GM12878 (cell line): ENCODE measurements at regions not wholly inside any gene's neighbourhood (a gene's known extent, or its start where the extent isn't known, plus 50 kb on each side); places are given as distances from the start of the nearest gene placed in this dataset.

Source experiments
- POLR2A ChIP-seq: IDR thresholded peaks from 2 replicates; pipeline ENCODE4 v1.6.1; 2011; ENCODE audit warnings: low read depth, mild to moderate bottlenecking, low read length
- PRDM15 ChIP-seq: fragments of 450-650 bp; formaldehyde crosslinking; IDR thresholded peaks from 2 replicates; pipeline ENCODE4 v1.4.0; 2020; ENCODE audit warnings: mild to moderate bottlenecking, moderate library complexity
- SREBF1 ChIP-seq: IDR thresholded peaks from 2 replicates; pipeline ENCODE4 v1.6.1; 2012; ENCODE audit warnings: mild to moderate bottlenecking, low read length
- TF ChIP-seq, protein P1 (sequence below): fragments of 450-650 bp; formaldehyde crosslinking; IDR thresholded peaks from 2 replicates; pipeline ENCODE4 v1.4.0; 2022; ENCODE audit warnings: mild to moderate bottlenecking, moderate library complexity
- TF ChIP-seq, protein P2 (sequence below): fragments of 450-650 bp; IDR thresholded peaks from 2 replicates; pipeline ENCODE4 v1.6.1; 2018; ENCODE audit warnings: borderline replicate concordance, mild to moderate bottlenecking; ENCODE audit not compliant: partially characterized antibody

- TF ChIP-seq, protein P1, sequence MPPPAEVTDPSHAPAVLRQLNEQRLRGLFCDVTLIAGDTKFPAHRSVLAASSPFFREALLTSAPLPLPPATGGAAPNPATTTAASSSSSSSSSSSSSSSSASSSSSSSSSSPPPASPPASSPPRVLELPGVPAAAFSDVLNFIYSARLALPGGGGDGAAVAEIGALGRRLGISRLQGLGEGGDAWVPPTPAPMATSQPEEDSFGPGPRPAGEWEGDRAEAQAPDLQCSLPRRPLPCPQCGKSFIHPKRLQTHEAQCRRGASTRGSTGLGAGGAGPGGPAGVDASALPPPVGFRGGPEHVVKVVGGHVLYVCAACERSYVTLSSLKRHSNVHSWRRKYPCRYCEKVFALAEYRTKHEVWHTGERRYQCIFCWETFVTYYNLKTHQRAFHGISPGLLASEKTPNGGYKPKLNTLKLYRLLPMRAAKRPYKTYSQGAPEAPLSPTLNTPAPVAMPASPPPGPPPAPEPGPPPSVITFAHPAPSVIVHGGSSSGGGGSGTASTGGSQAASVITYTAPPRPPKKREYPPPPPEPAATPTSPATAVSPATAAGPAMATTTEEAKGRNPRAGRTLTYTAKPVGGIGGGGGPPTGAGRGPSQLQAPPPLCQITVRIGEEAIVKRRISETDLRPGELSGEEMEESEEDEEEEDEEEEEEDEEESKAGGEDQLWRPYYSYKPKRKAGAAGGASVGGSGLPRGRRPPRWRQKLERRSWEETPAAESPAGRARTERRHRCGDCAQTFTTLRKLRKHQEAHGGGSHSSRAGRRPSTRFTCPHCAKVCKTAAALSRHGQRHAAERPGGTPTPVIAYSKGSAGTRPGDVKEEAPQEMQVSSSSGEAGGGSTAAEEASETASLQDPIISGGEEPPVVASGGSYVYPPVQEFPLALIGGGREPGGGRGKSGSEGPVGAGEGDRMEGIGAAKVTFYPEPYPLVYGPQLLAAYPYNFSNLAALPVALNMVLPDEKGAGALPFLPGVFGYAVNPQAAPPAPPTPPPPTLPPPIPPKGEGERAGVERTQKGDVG (CRISPR knock-in tag): no peak
- TF ChIP-seq POLR2A: no peak
- TF ChIP-seq, protein P2, sequence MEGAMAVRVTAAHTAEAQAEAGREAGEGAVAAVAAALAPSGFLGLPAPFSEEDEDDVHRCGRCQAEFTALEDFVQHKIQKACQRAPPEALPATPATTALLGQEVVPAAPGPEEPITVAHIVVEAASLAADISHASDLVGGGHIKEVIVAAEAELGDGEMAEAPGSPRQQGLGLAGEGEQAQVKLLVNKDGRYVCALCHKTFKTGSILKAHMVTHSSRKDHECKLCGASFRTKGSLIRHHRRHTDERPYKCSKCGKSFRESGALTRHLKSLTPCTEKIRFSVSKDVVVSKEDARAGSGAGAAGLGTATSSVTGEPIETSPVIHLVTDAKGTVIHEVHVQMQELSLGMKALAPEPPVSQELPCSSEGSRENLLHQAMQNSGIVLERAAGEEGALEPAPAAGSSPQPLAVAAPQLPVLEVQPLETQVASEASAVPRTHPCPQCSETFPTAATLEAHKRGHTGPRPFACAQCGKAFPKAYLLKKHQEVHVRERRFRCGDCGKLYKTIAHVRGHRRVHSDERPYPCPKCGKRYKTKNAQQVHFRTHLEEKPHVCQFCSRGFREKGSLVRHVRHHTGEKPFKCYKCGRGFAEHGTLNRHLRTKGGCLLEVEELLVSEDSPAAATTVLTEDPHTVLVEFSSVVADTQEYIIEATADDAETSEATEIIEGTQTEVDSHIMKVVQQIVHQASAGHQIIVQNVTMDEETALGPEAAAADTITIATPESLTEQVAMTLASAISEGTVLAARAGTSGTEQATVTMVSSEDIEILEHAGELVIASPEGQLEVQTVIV: no peak
- TF ChIP-seq SREBF1: no peak
- TF ChIP-seq PRDM15 (CRISPR knock-in tag): no peak
These were observed 1294.7 kb downstream of the BRD1 start (continued) for GRCh38 chr22:48532986-48533385.
